Epithelial cell of prostate (primary cell): ENCODE measurements at regions not wholly inside any gene's neighbourhood (a gene's known extent, or its start where the extent isn't known, plus 50 kb on each side); places are given as distances from the start of the nearest gene placed in this dataset.
A peak's percentile ranks its signal among the peaks of the same experiment; 100 is the strongest.

Source experiments
- DNase-seq: peaks from one replicate; pipeline ENCODE4 v3.0.0-alpha.2; 2011; ENCODE audit warnings: low read depth, low spot score
- H3K27ac ChIP-seq: fragments of 450-650 bp; 2 replicates; pipeline ENCODE4 v1.5.1; 2017; ENCODE audit warnings: mild to moderate bottlenecking

- no peak for DNase-seq
- H3K27ac ChIP-seq, result no peak overlapping the region
Measured at GRCh38 chr15:37252530-37252929, 152.2 kb upstream of the MEIS2 start.

- DNase-seq, result no peak
- H3K27ac ChIP-seq, result no peak overlapping the region
Measured at GRCh38 chr15:37253877-37254276, 153.5 kb upstream of the MEIS2 start.

- no peak overlapping the region for H3K27ac ChIP-seq
- no peak for DNase-seq
Measured at GRCh38 chr15:37260255-37260654, 159.9 kb upstream of the MEIS2 start.

GRCh38 chr15:37261685-37262084, 161.3 kb upstream of the MEIS2 start:
- no peak overlapping the region for H3K27ac ChIP-seq

GRCh38 chr15:37262922-37263608, 162.7 kb upstream of the MEIS2 start:
- no peak overlapping the region for H3K27ac ChIP-seq
- no peak for DNase-seq

More at GRCh38 chr15:37261685-37262084, 161.3 kb upstream of the MEIS2 start:
- no peak for DNase-seq

- no peak overlapping the region for H3K27ac ChIP-seq
- no peak for DNase-seq
Measured at GRCh38 chr15:37289109-37289765, 188.9 kb upstream of the MEIS2 start.

GRCh38 chr15:37291920-37292319, 191.6 kb upstream of the MEIS2 start:
- H3K27ac ChIP-seq, result no peak overlapping the region
- DNase-seq, result peak; percentile 0

GRCh38 chr15:37298271-37298670, 197.9 kb upstream of the MEIS2 start:
- DNase-seq, result no peak

GRCh38 chr15:37339437-37339836, 239.1 kb upstream of the MEIS2 start:
- DNase-seq, result no peak
- no peak overlapping the region for H3K27ac ChIP-seq

More at GRCh38 chr15:37298271-37298670, 197.9 kb upstream of the MEIS2 start:
- no peak overlapping the region for H3K27ac ChIP-seq

GRCh38 chr15:37339856-37340255, 239.5 kb upstream of the MEIS2 start:
- H3K27ac ChIP-seq, result no peak overlapping the region
- no peak for DNase-seq

GRCh38 chr15:37340438-37340837, 240.1 kb upstream of the MEIS2 start:
- no peak for DNase-seq
- H3K27ac ChIP-seq, result no peak overlapping the region

- no peak overlapping the region for H3K27ac ChIP-seq
- DNase-seq, result no peak
Measured at GRCh38 chr15:37359101-37359892, 258.9 kb upstream of the MEIS2 start.

- H3K27ac ChIP-seq, result no peak overlapping the region
- DNase-seq, result no peak
Measured at GRCh38 chr15:37359893-37360290, 259.5 kb upstream of the MEIS2 start.

- no peak for DNase-seq
- H3K27ac ChIP-seq, result no peak overlapping the region
Measured at GRCh38 chr15:37360724-37361123, 260.4 kb upstream of the MEIS2 start.

- H3K27ac ChIP-seq, result no peak overlapping the region
- no peak for DNase-seq
Measured at GRCh38 chr15:37361621-37362020, 261.3 kb upstream of the MEIS2 start.

- DNase-seq, result no peak
- H3K27ac ChIP-seq, result no peak overlapping the region
Measured at GRCh38 chr15:37362414-37362813, 262.1 kb upstream of the MEIS2 start.

- H3K27ac ChIP-seq, result no peak overlapping the region
- DNase-seq, result no peak
Measured at GRCh38 chr15:37368961-37369360, 268.6 kb upstream of the MEIS2 start.

- H3K27ac ChIP-seq, result no peak overlapping the region
- no peak for DNase-seq
Measured at GRCh38 chr15:37370941-37371340, 270.6 kb upstream of the MEIS2 start.

GRCh38 chr15:37372064-37372463, 271.7 kb upstream of the MEIS2 start:
- no peak for DNase-seq
- no peak overlapping the region for H3K27ac ChIP-seq

- no peak overlapping the region for H3K27ac ChIP-seq
- DNase-seq, result no peak
Measured at GRCh38 chr15:37375519-37375918, 275.2 kb upstream of the MEIS2 start.

GRCh38 chr15:37377428-37377827, 277.1 kb upstream of the MEIS2 start:
- no peak for DNase-seq
- H3K27ac ChIP-seq, result no peak overlapping the region
